K562 (cell line): ENCODE measurements at regions not wholly inside any gene's neighbourhood (a gene's known extent, or its start where the extent isn't known, plus 50 kb on each side); places are given as distances from the start of the nearest gene placed in this dataset.

Experiments used
- ATAC-seq: fragments of 200-7000 bp; cut with Tn5 transposase; 3 replicates; pipeline ENCODE4 v1.9.1; 2020; ENCODE audit warnings: moderate library complexity
- BruUV-seq: library from RNA; stranded (reverse); fragments of 400-500 nt; replicated peaks from 2 replicates; lab custom pipeline; 2021; lab: Mats Ljungman, UMichigan
- CTCF ChIA-PET: fragments of 300-600 bp; formaldehyde crosslinking; extraction: SDS; loops from one replicate; lab custom pipeline; 2021; ENCODE audit warnings: low intra/inter-chr PET ratio; lab: Yijun Ruan, JAX
- POLR2A ChIA-PET: fragments of 300-600, 350-650 bp; sonication (Branson Sonifier 250); formaldehyde crosslinking; extraction: SDS; loops from one replicate; lab custom pipeline; 2021; ENCODE audit warnings: antibody characterized with exemption, inconsistent platforms; lab: Yijun Ruan, JAX
- DNase-seq, 4 experiments: peaks; one replicate each; pipeline versions ENCODE4 v3.0.0 to v3.0.0-alpha.2; 2011 to 2018; ENCODE audit warnings: low spot score in 3 of 4, mixed read lengths in 3 of 4; ENCODE audit errors: extremely low read depth in 1 of 4
- FAIRE-seq: peaks from 2 replicates; lab custom pipeline; 2011; peaks lifted over from hg19 to GRCh38; lab: Jason Lieb, UNC
- H2AFZ ChIP-seq: 2 replicates; pipeline ENCODE4 v1.6.0; 2011; ENCODE audit warnings: low read depth, low read length, control low read depth, inconsistent platforms
- H3K27ac ChIP-seq: fragments of 200-600 bp; 3 replicates; pipeline ENCODE4 v1.8.0; 2011; ENCODE audit warnings: low read depth, mild to moderate bottlenecking, control low read depth, inconsistent platforms, low read length, moderate library complexity, mixed read lengths; ENCODE audit errors: extremely low read depth
- H3K27me3 ChIP-seq, 2 experiments: fragments of 300-600 bp in 1 of 2; 2 replicates in 1 of 2; 3 replicates in 1 of 2; pipeline versions ENCODE4 v1.6.0 to v1.8.0; 2011; ENCODE audit warnings: inconsistent platforms in 2 of 2, low read length in 2 of 2, mild to moderate bottlenecking in 1 of 2, mixed read lengths in 1 of 2, moderate library complexity in 1 of 2; ENCODE audit not compliant: control insufficient read depth in 2 of 2, insufficient read depth in 2 of 2
- H3K36me3 ChIP-seq: fragments of 300-600 bp; 3 replicates; pipeline ENCODE4 v1.8.0; 2011; ENCODE audit warnings: mild to moderate bottlenecking, low read length, inconsistent platforms; ENCODE audit not compliant: control insufficient read depth, insufficient read depth
- H3K4me1 ChIP-seq, 2 experiments: fragments of 200-600 bp in 1 of 2; replicated peaks in 1 of 2; 2 replicates in 1 of 2; 3 replicates in 1 of 2; pipeline versions ENCODE4 v1.5.1 to v1.8.0; 2011; ENCODE audit warnings: inconsistent platforms in 2 of 2, low read length in 2 of 2, mild to moderate bottlenecking in 1 of 2, mixed read lengths in 1 of 2, moderate library complexity in 1 of 2; ENCODE audit not compliant: control insufficient read depth in 2 of 2, insufficient read depth in 2 of 2
- H3K4me2 ChIP-seq: 2 replicates; pipeline ENCODE4 v1.6.1; 2011; ENCODE audit warnings: low read length, control low read depth, inconsistent platforms, mixed read lengths; ENCODE audit not compliant: insufficient read depth
- H3K4me3 ChIP-seq: fragments of 200-600 bp; sonication (generic), shearing (Covaris generic); 2 replicates; pipeline ENCODE4 v1.5.1; 2016; ENCODE audit warnings: control low read depth, inconsistent platforms
- H3K79me2 ChIP-seq: fragments of 200-600 bp; 3 replicates; pipeline ENCODE4 v1.8.0; 2011; ENCODE audit warnings: low read length, inconsistent platforms; ENCODE audit not compliant: control insufficient read depth, insufficient read depth
- H3K9ac ChIP-seq, 2 experiments: 2 replicates each; pipeline versions ENCODE4 v1.6.0 to v1.6.1; 2011; ENCODE audit warnings: low read depth in 2 of 2, low read length in 2 of 2, control low read depth in 1 of 2, inconsistent platforms in 1 of 2, mild to moderate bottlenecking in 1 of 2, mixed read lengths in 1 of 2; ENCODE audit not compliant: insufficient read depth in 1 of 2
- H3K9me1 ChIP-seq: one replicate; pipeline ENCODE4 v1.6.0; 2011; ENCODE audit warnings: inconsistent platforms, mild to moderate bottlenecking, low read length, moderate library complexity; ENCODE audit not compliant: control insufficient read depth, insufficient read depth
- H3K9me3 ChIP-seq: replicated peaks from 2 replicates; pipeline ENCODE4 v1.5.1; 2011; ENCODE audit warnings: low read depth, low read length, inconsistent platforms; ENCODE audit not compliant: control insufficient read depth, insufficient read depth
- H4K20me1 ChIP-seq: replicated peaks from 2 replicates; pipeline ENCODE4 v1.6.1; 2011; ENCODE audit warnings: low read length, inconsistent platforms, mixed read lengths; ENCODE audit not compliant: control insufficient read depth, insufficient read depth
- ESRRA ChIP-seq: fragments of 450-650 bp; IDR thresholded peaks from 2 replicates; pipeline ENCODE4 v1.6.1; 2014; ENCODE audit warnings: low read depth, mild to moderate bottlenecking, moderate library complexity, borderline replicate concordance
- GABPB2 ChIP-seq: fragments of 250-450 bp; sonication (Bioruptor Pico); conservative IDR thresholded peaks from 2 replicates; pipeline ENCODE4 v1.5.1; 2021; ENCODE audit warnings: mild to moderate bottlenecking
- ILK ChIP-seq: fragments of 450-650 bp; IDR thresholded peaks from 2 replicates; pipeline ENCODE4 v1.6.1; 2016; ENCODE audit warnings: missing genetic modification characterization, low read depth, mild to moderate bottlenecking, missing compliant biosample characterization, moderate library complexity, borderline replicate concordance
- IRF2 ChIP-seq: sonication (generic); formaldehyde crosslinking; IDR thresholded peaks from 2 replicates; pipeline ENCODE4 v1.8.1; 2022; ENCODE audit warnings: mild to moderate bottlenecking, missing genetic modification reagents
- KLF13 ChIP-seq: fragments of 450-650 bp; IDR thresholded peaks from 2 replicates; pipeline ENCODE4 v1.6.1; 2016; ENCODE audit warnings: missing genetic modification characterization, low read depth, mild to moderate bottlenecking, missing compliant biosample characterization, moderate library complexity, borderline replicate concordance
- MAFG ChIP-seq: fragments of 450-650 bp; conservative IDR thresholded peaks from 2 replicates; pipeline ENCODE4 v1.6.1; 2016; ENCODE audit warnings: missing genetic modification characterization, missing compliant biosample characterization
- MEF2D ChIP-seq: conservative IDR thresholded peaks from 2 replicates; pipeline ENCODE4 v1.6.1; 2016; ENCODE audit warnings: low read depth, missing genetic modification characterization, missing compliant biosample characterization
- NR1H2 ChIP-seq: sonication (generic); formaldehyde crosslinking; IDR thresholded peaks from 2 replicates; pipeline ENCODE4 v1.4.0; 2020; ENCODE audit warnings: mild to moderate bottlenecking, missing genetic modification reagents
- PRPF4 ChIP-seq: fragments of 200-400 bp; formaldehyde crosslinking; IDR thresholded peaks from one replicate; pipeline ENCODE4 v1.6.1; 2017; ENCODE audit warnings: low read length, low read depth, mild to moderate bottlenecking; ENCODE audit not compliant: insufficient read depth, poor library complexity, severe bottlenecking
- SAFB ChIP-seq: fragments of 200-400 bp; formaldehyde crosslinking; IDR thresholded peaks from 2 replicates; pipeline ENCODE4 v1.6.1; 2017; ENCODE audit warnings: low read depth, low read length, borderline replicate concordance
- U2AF2 ChIP-seq: fragments of 200-400 bp; formaldehyde crosslinking; optimal IDR thresholded peaks from 2 replicates; pipeline ENCODE3; 2017; ENCODE audit warnings: low read depth, mild to moderate bottlenecking, low read length
- ZBTB40 ChIP-seq, 2 experiments: fragments of 450-650 bp in 1 of 2; sonication (generic) in 1 of 2; formaldehyde crosslinking in 1 of 2; IDR thresholded peaks; 2 replicates each; pipeline versions ENCODE4 v1.7.1 to v1.9.0; 2016 to 2022; ENCODE audit warnings: inconsistent platforms in 1 of 2, mild to moderate bottlenecking in 1 of 2, missing genetic modification reagents in 1 of 2
- ZBTB7A ChIP-seq: IDR thresholded peaks from 2 replicates; pipeline ENCODE4 v1.6.1; 2011; ENCODE audit warnings: low read depth, mild to moderate bottlenecking, low read length, moderate library complexity, borderline replicate concordance; ENCODE audit not compliant: control insufficient read depth
- ZC3H8 ChIP-seq: fragments of 450-650 bp; IDR thresholded peaks from 2 replicates; pipeline ENCODE4 v1.6.1; 2017
- ZKSCAN1 ChIP-seq: fragments of 150-350 bp; IDR thresholded peaks from 2 replicates; pipeline ENCODE4 v1.6.1; 2016; ENCODE audit warnings: low read depth, low read length
- ZNF583 ChIP-seq: fragments of 250-450 bp; sonication (Bioruptor Pico); IDR thresholded peaks from 2 replicates; pipeline ENCODE4 v1.4.0; 2020
- ZNF668 ChIP-seq: fragments of 250-450 bp; sonication (Bioruptor Pico); IDR thresholded peaks from 2 replicates; pipeline ENCODE4 v1.8.0; 2022; ENCODE audit warnings: mild to moderate bottlenecking, inconsistent platforms
- in situ Hi-C: fragments of 300-500 bp; cut with MboI; formaldehyde crosslinking; loops from 4 replicates; pipeline ENCODE4 v1.15.0; 2018; ENCODE audit warnings: inconsistent platforms, mixed read lengths
- intact Hi-C: fragments of 100-400 bp; cut with micrococcal nuclease; formaldehyde crosslinking; loops from 2 replicates; pipeline ENCODE4 v1.14.2; 2022

GRCh38 chr6:80637312-80637711 lies 530.8 kb downstream of the BCKDHB start:
- H4K20me1 ChIP-seq = no peaks in the 10 kb centered on the region
- H3K9me3 ChIP-seq = no peaks in the 10 kb centered on the region
- H3K4me2 ChIP-seq = no peak overlapping the region
- CTCF ChIA-PET = no interaction called here
- no peak overlapping the region for H2AFZ ChIP-seq
- no TSS peak for BruUV-seq
- no peak overlapping the region for H3K4me3 ChIP-seq
- H3K9ac ChIP-seq = no peak overlapping the region
- FAIRE-seq = no peak
- H3K4me1 ChIP-seq = no peaks in the 10 kb centered on the region
- no peaks in the 10 kb centered on the region for H3K36me3 ChIP-seq
- no peak for DNase-seq
- intact Hi-C loops (no loop called here), in situ Hi-C loops (no loop called here)
- no peak for ATAC-seq
- H3K27ac ChIP-seq = no peak overlapping the region
- H3K79me2 ChIP-seq = no peaks in the 10 kb centered on the region
- POLR2A ChIA-PET = no interaction called here
- H3K9me1 ChIP-seq = no peaks in the 10 kb centered on the region
- H3K27me3 ChIP-seq = no peaks in the 10 kb centered on the region
- TF ChIP-seq ZC3H8 = no peak
- no peak for TF ChIP-seq KLF13 (tag)
- no peak for TF ChIP-seq MEF2D (tag)
- no peak for TF ChIP-seq SAFB
- no peak for TF ChIP-seq ZBTB40 (IDR thresholded peaks at IDR 0.05)
- TF ChIP-seq ZBTB40 (CRISPR knock-in tag; IDR thresholded peaks at IDR 0.05) = no peak
- no peak for TF ChIP-seq IRF2 (CRISPR knock-in tag)
- no peak for TF ChIP-seq NR1H2 (CRISPR knock-in tag)
- no peak for TF ChIP-seq ZKSCAN1
- TF ChIP-seq MAFG (tag) = no peak
- TF ChIP-seq ILK = no peak
- no peak for TF ChIP-seq PRPF4
- no peak for TF ChIP-seq ZNF583 (CRISPR knock-in tag)
- TF ChIP-seq ZBTB7A = no peak
- no peak for TF ChIP-seq ESRRA
- TF ChIP-seq ZNF668 (CRISPR knock-in tag) = no peak
- no peak for TF ChIP-seq U2AF2
- no peak for TF ChIP-seq GABPB2
